HG02610 (cell line): ENCODE measurements at regions not wholly inside any gene's neighbourhood (a gene's known extent, or its start where the extent isn't known, plus 50 kb on each side); places are given as distances from the start of the nearest gene placed in this dataset.

ENCODE experiments used
- ATAC-seq: cut with Tn5 transposase; IDR thresholded peaks from one replicate; pipeline ENCODE4 v1.9.1; 2021; ENCODE audit warnings: mild to moderate bottlenecking, moderate library complexity; ENCODE audit not compliant: unreplicated experiment

DNA sequence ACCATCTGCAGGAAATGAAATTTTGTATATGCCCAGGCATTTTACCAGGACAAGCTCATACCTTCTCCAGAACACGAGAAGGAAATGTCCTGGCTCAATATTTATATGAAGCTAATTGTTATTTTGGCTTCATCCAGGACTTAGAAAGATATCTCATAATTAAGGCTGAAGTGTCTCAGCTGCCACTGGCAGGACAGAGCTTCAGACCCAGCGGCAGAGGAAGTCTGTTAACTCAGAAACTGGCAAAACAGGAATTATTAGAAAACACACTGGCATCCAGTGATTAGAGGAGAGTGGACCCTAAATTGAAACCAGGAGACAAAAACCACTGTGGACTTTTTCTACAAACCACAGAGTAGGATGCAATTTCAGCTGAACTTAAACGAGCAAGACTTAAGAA lies 329.7 kb downstream of the CYRIA start:
- no peak for ATAC-seq

DNA sequence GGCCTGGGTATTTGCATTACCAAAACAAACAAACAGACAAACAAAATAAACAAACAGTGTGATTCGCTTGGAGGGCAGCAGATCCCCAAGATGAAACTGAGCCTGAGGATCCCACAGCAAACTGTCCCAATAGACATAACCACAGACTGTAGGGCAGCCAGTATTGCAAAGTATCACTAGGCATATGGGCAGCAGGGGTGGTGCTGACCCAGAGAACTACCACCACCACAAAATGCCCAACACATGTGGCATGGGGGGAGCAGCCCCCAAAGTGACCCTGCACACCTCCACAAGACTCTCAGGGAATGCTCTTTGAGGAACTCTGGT lies 330.1 kb downstream of the CYRIA start:
- no peak for ATAC-seq

DNA sequence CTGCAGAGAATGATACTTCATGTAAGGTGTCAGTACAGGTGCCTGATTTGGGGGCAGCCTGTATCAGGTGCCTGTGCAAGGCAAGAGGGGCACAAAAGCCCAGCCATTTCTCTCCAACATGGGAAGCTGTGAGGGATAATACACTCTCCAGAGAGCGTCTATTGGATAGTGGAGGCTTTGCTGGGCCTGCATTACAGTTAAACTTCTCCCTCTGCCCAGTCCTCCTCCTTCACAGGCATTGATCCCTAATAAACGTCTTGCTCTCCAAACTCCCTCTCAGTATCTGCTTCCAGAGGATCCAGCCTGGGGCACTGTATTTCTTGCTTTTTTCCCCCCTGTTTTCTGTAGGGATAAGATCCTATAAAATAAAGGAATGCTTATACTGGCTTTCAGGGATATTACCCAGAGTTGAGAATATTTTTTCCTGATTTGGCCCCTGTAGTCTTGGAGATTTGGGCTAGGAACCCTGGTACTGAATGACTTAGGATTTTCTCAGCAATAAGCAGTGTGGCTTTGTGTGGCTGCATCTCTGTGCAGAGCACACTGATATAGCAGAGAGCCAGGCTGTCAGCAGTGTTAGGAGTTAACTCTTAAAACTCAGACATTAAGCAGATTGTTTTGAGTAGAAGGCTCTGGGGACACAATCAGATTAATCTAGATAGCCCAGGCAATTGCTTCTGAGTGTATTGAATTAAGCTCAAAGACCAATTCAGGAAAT lies 330.6 kb downstream of the CYRIA start:
- ATAC-seq: no peak

DNA sequence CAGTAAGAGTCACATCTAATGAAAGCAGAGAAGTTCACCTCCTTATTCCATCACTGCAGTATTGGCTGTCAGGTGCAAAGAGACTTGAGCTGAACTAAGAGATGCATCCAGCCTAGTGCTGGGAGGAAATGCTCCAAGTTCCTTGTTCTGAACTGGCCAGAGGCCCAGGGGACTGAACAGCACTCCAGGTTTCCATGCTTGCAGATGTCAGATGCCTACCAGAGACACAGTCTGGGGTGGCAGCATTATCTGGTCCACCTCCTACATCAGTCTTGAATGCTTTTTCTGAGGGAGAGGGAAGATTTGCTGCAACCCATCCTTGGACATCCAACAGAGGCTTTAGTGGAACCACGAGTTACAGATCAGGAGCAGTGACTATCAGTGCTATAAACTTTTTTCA lies 331.3 kb downstream of the CYRIA start:
- no peak for ATAC-seq

DNA sequence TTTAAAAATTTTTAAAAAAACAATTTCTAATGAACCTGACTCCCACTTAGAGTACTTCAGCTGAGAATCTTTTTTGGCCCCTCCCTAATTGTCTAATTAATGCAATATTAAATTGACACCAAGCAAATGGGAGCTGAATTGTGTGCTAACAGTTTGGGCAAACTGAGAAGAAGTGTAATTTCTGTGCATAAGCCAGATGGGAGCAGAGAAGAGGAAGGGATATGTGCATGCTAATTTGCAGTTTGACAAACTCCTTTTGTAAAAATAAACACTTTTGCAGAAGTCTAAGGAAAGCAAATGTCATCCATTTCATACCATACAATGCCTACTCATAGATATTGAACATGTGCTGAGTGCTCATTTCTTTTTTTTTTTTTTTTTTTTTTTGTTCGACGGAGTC lies 332.0 kb downstream of the CYRIA start:
- ATAC-seq: no peak

DNA sequence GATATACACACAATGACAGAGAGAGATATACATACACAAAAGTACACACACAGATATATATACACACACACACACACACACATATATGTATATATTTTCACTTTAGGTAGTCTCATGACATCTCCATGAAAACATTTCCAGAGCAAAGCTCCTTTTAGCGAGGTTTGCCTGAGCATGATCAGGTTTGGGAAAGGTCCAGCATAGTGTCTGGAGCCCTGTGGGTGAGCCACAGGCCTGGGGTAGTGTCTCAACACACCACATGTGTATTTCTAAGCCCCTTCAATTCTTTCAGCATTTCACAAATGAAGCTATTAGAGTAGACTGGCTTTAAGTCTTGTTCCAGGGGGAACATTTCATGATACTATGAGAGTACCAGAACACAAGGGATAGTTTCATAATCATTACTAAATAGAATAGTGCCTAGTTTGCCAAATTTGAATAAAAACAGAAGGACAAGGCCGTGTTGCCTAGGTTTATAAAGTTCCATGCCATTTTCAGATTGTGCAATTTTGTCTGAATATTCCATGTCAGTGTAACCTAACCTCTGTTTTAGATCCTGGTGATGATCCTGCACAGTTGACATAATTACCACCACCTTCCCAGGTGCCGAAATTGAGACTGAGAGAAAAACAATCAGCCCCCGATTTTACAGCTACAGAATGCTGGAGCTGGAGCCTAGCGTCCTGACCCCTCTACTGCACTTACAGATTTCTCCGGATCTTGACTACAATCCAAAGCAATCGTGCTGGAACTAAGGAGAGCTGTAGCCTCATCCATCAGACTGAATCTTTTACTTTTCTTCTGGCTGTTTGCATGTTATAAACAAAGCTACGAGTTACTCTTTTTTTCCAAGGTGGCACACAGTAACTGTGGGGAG lies 332.7 kb downstream of the CYRIA start:
- no peak for ATAC-seq

DNA sequence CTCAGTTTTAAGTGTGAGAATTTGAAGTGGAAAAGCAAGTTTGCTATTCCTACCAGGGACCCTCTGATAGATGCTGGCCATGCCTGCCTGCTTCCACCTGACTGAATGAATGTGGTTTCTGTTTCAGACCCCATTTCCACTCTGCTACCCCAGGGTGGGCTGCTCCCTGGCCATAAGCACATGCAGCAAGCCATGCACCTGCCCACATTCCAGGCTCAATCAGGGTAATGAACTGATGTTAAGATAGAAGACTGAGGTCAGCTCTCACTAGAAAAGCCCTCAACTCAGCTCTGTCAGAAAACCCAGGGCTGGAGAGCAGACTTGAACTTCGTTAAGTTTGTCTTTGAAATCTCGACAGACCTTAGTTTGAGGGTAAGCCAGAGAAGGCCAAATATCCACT lies 333.9 kb downstream of the CYRIA start:
- no peak for ATAC-seq

DNA sequence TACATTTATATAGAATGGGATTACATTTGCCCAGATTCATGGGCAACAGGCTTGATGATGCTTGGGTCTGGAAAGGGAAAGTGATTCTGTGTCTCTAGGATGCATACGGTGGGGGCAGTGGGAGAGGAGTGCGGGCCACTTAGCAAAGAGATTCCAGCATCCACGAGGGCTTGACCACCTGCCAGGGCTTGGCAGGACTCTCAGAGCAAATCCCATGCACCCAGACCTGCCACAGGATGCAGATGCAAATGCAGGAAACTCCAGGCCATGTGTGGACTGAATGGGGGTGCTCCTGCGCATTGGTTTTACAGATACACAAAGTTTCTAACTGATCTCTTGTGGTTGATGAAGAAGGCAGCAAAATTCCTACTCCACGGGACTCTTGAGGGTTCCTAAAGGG lies 334.7 kb downstream of the CYRIA start:
- no peak for ATAC-seq

DNA sequence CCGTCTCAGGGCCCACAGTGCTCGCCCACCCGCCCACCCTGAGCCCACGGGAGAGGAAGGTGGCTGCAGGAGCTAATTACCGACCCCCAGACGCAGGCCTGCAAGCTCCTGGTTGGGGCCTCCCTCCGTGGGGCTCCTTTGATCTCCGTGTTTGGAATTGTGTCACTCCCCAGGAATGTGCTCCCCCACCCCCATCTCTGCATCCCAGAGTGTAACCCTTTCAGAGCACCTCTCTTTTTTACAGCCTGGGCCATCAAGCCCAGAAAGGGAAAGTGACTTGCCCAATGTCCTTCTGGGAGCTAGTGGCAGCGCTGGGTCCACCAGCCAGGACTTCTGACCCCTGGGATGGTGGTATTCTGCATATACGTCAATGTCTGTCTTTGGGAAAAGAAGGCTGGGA lies 335.1 kb downstream of the CYRIA start:
- ATAC-seq: no peak

DNA sequence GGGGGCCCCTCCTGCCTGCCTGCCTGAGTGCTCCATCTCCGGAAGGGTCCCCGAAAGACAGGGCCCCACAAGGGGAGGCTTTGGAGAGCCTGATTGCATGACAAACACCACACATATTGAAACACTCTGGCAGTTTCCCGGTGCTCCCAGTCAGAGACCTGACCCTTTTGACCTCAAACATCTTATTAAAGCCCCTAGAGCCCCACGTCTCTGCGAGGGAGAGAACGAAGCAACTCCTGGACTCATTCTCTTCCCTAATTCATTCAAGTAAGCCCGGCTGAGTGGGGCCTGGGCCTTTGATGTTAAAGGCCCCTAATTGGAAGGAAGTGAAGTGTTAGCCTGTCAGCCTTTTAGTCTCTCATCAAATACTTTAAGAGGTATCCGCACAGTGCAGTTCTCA lies 335.6 kb downstream of the CYRIA start:
- ATAC-seq: no peak

DNA sequence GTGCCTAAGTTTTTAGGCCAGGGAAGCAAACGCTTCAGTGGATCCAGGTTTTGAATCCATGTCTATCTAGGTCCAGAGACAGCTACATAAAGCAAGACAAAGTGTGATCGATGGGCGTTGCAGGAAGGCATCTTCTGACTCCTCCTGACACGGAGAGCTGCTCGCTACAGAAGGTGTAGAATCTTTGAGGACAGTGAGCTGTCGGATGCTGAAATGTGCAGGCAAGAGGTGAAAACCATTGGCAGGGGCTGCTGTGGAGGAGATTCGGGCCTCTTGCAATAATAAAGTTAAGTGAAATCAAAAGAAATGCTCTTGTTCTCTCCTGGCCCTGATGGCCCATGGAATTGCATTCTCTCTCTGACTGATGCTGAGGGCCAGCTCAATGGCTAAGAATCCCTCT lies 336.2 kb downstream of the CYRIA start:
- no peak for ATAC-seq

DNA sequence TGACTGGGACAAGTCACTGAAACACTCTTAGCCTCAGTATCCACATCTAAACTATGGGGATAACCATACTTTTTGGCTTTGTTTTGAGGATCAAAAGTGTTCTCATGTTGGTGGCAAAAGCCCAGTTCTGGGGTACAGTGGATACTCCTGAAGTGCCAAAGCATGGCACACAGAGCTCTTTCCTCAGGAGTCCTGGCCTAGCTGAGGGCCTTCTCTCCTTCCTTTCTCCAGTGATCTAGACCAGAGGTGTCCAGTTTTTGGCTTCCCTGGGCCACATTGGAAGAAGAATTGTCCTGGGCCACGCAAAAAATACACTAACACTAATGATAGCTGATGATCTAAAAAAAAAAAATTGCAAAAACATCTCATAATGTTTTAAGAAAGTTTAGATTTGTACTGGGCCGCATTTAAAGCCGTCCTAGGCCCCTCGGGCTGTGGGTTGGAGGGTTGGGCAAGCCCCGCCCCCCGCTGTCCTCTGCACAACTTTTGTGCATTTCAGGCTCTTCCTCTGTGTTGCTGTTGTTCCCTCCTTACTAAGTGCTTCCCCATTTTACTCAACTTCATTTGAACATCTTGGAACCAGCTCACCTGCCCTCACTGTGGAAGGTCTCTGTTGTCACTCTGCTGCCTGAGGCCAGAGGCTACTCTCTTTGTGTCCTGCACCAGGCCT lies 337.0 kb downstream of the CYRIA start:
- no peak for ATAC-seq

DNA sequence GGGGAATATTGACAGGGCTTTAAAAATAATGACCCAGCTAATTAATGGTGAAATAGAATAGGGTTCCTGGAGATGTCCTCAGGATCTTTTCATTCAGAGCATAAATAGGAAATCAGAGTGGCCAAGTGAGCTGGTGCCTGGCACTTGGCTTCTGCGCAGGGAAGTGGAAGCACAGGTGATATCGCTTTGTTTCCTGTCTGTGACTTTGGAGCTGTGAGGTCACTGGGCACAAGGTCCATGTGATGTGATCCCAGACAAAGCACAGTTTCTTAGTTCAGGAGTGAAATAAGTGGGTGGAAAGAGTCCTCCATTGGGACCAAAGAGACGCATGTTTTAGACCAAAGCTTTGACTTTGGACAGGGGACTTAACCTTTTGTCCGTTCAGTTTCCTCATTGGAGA lies 338.3 kb downstream of the CYRIA start:
- ATAC-seq: no peak

DNA sequence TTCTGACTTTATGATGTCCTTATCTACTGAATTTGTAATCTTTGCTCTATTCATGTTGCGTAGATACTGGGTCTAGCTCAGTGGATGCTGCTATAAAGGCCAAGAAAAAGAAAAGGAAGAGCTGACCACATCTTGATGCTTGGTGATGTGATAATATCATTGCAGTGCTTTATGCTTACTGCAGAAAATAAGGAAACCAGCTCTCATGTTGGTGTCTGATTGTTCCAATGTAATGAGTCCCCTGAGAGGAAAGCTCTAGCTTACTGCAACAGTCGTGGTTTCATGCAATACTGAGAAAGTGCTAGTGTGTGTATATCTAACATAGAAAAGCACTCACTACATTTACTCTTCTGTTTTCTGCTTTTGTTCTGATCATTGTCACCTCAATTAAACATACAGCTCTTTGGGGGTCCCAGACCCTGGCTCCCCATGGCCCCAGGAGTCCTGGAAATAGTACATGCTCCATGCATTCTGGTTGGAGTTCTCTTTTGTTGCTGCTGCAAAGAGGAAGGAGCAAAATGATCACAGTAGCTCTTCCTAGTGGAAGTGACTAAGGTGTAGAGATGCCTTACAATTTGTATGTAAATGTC lies 338.8 kb downstream of the CYRIA start:
- no peak for ATAC-seq

DNA sequence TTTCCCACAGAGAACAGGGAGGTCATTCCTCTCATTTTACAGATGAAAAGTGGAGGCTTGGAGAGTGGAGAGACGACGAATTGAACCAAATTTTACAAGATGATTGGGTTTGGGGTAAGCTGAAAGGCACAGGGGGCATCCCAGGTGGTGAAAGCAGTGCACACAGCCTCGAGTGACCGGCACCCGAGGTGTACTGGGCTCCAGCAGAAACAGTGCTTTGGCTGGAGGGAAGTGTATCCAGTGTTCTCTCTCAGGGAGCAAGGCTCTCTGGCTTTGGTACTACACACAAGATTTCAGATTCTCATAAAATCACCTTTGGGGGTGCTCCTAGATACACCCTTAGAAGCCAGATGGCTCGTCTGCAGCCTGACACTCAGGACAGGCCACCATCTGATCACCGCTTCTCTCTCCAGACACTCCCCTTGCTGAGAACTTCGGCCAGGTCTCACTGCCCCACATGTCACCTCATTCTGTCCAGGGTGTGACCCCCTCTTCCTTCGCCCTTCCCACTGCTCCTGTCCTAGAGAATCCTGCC lies 339.6 kb downstream of the CYRIA start:
- ATAC-seq: no peak

DNA sequence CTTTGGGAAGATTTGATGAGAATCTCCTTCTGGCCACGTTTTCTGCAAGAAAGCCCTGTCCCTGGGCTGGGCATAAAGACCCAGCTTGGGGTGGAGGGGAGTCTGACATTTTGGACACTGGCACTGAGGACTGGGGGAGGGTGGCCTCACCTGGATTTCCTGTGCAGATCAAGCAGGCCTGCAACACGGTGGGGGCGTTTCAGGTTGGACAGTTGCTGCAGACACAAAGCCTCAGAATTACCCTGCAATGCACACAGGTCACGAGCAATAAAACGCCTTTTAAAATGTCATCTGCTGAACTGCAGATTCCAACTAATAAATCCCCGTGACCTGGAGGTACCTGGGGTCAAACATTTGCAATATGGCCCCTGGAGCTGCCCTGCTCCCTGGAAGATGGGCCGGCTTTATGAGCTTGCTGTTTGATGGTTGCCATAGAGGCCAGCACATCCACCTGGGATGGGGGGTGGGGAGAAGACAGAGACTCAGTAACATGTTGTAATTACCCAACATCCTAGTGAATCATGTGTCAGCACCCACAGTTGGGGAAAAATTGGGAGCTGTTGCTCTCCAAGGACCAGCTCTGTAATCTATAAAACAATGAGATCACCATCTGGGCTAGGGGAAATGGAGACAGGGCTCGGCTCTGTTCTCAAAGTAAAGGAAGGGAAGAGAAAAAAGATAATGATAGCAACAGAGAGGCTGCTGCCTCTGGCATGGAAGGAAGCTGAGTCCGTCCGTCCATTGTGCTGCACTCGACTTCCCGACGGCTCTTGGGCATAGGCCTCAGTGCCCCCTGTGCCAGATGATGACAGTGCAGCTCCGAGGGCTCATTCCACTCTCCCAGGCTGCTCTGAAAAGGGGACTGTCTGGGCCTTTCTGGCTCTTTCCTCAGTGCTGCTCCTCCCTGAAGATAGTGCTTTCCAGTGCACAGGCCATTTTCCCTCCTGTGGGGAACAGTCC lies 340.3 kb downstream of the CYRIA start:
- ATAC-seq: no peak

DNA sequence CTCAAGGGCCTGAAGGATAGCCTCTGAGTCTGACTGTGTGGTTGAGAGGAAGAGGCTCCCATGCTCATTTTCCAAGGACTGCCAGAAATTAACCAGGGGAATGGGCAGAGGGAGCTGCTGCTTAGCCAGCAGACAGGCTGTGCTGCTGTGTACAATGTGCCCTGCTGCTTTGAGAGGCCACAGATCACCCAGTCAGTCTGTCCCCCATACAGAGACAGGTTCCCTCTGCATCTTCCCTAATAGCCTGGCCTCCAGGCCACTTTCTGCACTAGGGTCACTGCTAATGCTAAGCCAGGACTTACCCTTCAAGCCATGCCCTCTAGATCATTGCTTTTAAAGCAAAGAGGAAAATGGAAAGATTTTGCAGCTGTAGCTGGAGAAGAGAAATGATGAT lies 341.1 kb downstream of the CYRIA start:
- no peak for ATAC-seq

DNA sequence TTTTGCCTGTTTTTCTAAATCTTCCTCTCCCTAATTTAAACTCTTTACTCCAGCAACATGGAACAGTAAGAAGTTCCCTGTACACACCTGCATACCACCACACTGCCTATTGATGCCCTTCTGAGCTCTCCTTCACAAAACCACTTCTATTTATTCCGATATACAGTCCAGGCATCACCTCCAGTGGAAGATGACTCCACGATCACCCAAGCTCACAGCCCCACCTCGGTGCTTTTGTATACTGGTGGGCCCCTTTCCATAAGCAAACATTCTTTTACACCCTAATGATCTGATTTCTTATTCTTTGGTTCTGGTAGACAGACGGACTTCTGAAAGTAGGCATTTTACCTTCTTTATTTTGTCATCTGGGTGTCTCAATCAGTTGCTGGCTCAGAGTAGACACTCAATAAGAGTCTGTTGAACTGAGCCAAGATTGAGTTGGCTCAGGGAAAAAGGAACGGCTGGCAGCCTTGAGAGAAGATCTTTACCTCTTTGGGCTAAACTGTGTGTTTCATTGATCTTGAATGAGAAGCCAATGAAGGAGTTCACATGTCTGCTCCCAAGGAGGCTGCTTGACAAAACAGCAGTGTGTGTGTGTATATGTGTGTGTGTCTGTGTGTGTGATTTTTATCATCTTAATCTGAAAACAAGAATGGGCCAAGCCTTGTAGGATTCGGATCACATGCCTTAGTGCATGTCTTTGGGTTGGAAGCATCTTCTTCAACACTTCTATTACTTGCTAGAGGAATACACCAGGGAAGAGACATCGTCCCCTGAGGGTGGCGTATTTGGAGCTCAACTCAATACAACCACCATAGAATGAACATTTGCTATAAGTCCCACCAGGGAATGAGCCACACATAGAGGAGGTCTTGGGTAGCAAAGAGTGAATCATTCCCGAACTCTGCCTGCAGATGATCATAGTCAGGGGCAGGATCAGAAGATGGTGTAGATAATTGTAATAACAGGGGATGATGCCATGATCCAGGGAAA lies 341.8 kb downstream of the CYRIA start:
- ATAC-seq: no peak

DNA sequence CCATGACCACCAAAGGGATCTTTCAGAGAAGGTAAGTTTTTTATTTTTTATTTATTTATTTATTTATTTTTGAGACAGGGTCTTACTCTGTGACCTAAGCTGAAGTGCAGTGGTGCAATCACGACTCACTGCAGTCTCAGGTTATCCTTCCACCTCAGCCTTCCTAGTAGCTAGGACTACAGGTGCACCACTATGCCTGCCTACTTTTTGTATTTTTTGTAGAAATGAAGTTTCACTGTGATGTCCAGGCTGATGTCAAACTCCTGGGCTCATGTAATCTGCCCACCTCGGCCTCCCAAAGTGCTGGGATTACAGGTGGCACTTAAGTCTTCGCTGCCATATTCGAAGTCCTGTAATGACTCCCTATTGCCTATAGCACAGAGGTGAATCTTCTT lies 342.5 kb downstream of the CYRIA start:
- ATAC-seq: no peak
